ENCODE measurements at regions not wholly inside any gene's neighbourhood (a gene's known extent, or its start where the extent isn't known, plus 50 kb on each side); places are given as distances from the start of the nearest gene placed in this dataset.

- FAIRE-seq: no peak
- TF ChIP-seq PAX5 (IDR thresholded peaks at IDR 0.05; ENCODE audit: insufficient read depth, low read length, severe bottlenecking): no peak
- no peak for TF ChIP-seq POLR2A (IDR thresholded peaks at IDR 0.05; ENCODE audit: low read depth, low read length)
- no peak for TF ChIP-seq POU2F2 (IDR thresholded peaks at IDR 0.05; ENCODE audit: low read depth, low read length)
- TF ChIP-seq POLR2AphosphoS5 (IDR thresholded peaks at IDR 0.05; ENCODE audit: low read depth, low read length): no peak
- TF ChIP-seq SPI1 (IDR thresholded peaks at IDR 0.05; ENCODE audit: low read depth, low read length): no peak
- TF ChIP-seq TAF1 (IDR thresholded peaks at IDR 0.05; ENCODE audit: low read depth, low read length): no peak
- no peak for DNase-seq (ENCODE audit: insufficient read length, low spot score)
These were observed 222.4 kb downstream of the ANTXR2 start for GRCh38 chr4:79850626-79851025.

- no peak for FAIRE-seq
- DNase-seq (ENCODE audit: insufficient read length, low spot score): no peak
- TF ChIP-seq PAX5 (IDR thresholded peaks at IDR 0.05; ENCODE audit: insufficient read depth, low read length, severe bottlenecking) (no peak), SPI1 (IDR thresholded peaks at IDR 0.05; ENCODE audit: low read depth, low read length) (no peak), TAF1 (IDR thresholded peaks at IDR 0.05; ENCODE audit: low read depth, low read length) (no peak), POU2F2 (IDR thresholded peaks at IDR 0.05; ENCODE audit: low read depth, low read length) (no peak), POLR2A (IDR thresholded peaks at IDR 0.05; ENCODE audit: low read depth, low read length) (no peak), POLR2AphosphoS5 (IDR thresholded peaks at IDR 0.05; ENCODE audit: low read depth, low read length) (no peak)
These were observed 224.7 kb downstream of the ANTXR2 start for GRCh38 chr4:79848329-79848728.

DNA sequence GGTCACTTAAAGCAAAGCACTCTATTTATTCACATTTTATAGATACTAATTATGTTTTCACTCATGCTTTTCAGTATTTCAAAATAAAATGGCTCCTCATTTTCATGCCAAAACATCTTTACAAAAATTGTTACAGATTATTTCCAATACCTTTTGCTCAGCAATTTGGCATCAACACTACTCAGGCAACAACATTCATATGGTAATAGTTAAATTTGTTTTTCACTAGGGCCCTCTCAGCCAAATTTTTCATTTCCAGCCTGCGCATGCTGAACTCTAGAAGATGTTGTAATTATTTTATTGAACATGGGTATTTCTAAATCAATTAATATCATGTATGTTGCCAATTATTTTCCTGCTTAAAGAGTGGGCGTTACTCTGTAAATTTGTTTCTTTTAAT lies 225.6 kb downstream of the ANTXR2 start:
- FAIRE-seq (no peak), DNase-seq (ENCODE audit: insufficient read length, low spot score) (no peak)
- no peak for TF ChIP-seq POLR2A (IDR thresholded peaks at IDR 0.05; ENCODE audit: low read depth, low read length)
- no peak for TF ChIP-seq SPI1 (IDR thresholded peaks at IDR 0.05; ENCODE audit: low read depth, low read length)
- TF ChIP-seq POLR2AphosphoS5 (IDR thresholded peaks at IDR 0.05; ENCODE audit: low read depth, low read length): no peak
- TF ChIP-seq PAX5 (IDR thresholded peaks at IDR 0.05; ENCODE audit: insufficient read depth, low read length, severe bottlenecking): no peak
- no peak for TF ChIP-seq POU2F2 (IDR thresholded peaks at IDR 0.05; ENCODE audit: low read depth, low read length)

- FAIRE-seq: no peak
- TF ChIP-seq POU2F2 (IDR thresholded peaks at IDR 0.05; ENCODE audit: low read depth, low read length) (no peak), POLR2AphosphoS5 (IDR thresholded peaks at IDR 0.05; ENCODE audit: low read depth, low read length) (no peak), SPI1 (IDR thresholded peaks at IDR 0.05; ENCODE audit: low read depth, low read length) (no peak), TAF1 (IDR thresholded peaks at IDR 0.05; ENCODE audit: low read depth, low read length) (no peak), POLR2A (IDR thresholded peaks at IDR 0.05; ENCODE audit: low read depth, low read length) (no peak), PAX5 (IDR thresholded peaks at IDR 0.05; ENCODE audit: insufficient read depth, low read length, severe bottlenecking) (no peak)
- DNase-seq (ENCODE audit: insufficient read length, low spot score): no peak
These were observed 230.9 kb downstream of the ANTXR2 start for GRCh38 chr4:79842162-79842561.

DNA sequence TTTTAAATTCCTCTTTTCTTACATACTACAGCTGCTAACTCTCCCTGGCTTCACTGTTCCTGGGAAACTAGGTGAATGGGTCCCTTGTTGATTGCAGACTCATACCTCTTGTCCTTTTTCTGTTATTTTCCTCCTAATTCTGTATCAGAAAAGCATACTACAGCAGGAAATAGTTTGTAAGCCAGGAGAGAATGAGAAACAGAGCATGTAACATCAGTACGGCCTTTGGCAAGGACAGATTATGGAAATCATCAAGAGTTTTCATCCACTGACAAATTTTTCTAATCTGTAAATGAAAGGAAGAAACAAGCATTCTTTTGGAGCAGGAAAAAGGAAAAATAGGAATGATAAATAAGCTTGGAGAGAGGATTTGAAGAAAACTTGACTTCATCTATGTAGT lies 239.2 kb downstream of the ANTXR2 start:
- no peak for TF ChIP-seq PAX5 (IDR thresholded peaks at IDR 0.05; ENCODE audit: insufficient read depth, low read length, severe bottlenecking)
- TF ChIP-seq TAF1 (IDR thresholded peaks at IDR 0.05; ENCODE audit: low read depth, low read length): no peak
- no peak for TF ChIP-seq POU2F2 (IDR thresholded peaks at IDR 0.05; ENCODE audit: low read depth, low read length)
- no peak for TF ChIP-seq SPI1 (IDR thresholded peaks at IDR 0.05; ENCODE audit: low read depth, low read length)
- no peak for FAIRE-seq
- no peak for DNase-seq (ENCODE audit: insufficient read length, low spot score)

GRCh38 chr4:79831701-79832514 lies 241.1 kb downstream of the ANTXR2 start:
- TF ChIP-seq POLR2AphosphoS5 (IDR thresholded peaks at IDR 0.05; ENCODE audit: low read depth, low read length) (no peak), POLR2A (IDR thresholded peaks at IDR 0.05; ENCODE audit: low read depth, low read length) (no peak), TAF1 (IDR thresholded peaks at IDR 0.05; ENCODE audit: low read depth, low read length) (no peak), SPI1 (IDR thresholded peaks at IDR 0.05; ENCODE audit: low read depth, low read length) (no peak), POU2F2 (IDR thresholded peaks at IDR 0.05; ENCODE audit: low read depth, low read length) (no peak), PAX5 (IDR thresholded peaks at IDR 0.05; ENCODE audit: insufficient read depth, low read length, severe bottlenecking) (no peak)
- FAIRE-seq (no peak), DNase-seq (ENCODE audit: insufficient read length, low spot score) (no peak)

- TF ChIP-seq POLR2AphosphoS5 (IDR thresholded peaks at IDR 0.05; ENCODE audit: low read depth, low read length) (no peak), POU2F2 (IDR thresholded peaks at IDR 0.05; ENCODE audit: low read depth, low read length) (no peak), TAF1 (IDR thresholded peaks at IDR 0.05; ENCODE audit: low read depth, low read length) (no peak), PAX5 (IDR thresholded peaks at IDR 0.05; ENCODE audit: insufficient read depth, low read length, severe bottlenecking) (no peak), POLR2A (IDR thresholded peaks at IDR 0.05; ENCODE audit: low read depth, low read length) (no peak), SPI1 (IDR thresholded peaks at IDR 0.05; ENCODE audit: low read depth, low read length) (no peak)
- DNase-seq (ENCODE audit: insufficient read length, low spot score): no peak
- no peak for FAIRE-seq
These were observed 241.9 kb downstream of the ANTXR2 start for GRCh38 chr4:79831119-79831528.

- TF ChIP-seq SPI1 (IDR thresholded peaks at IDR 0.05; ENCODE audit: low read depth, low read length) (no peak), POU2F2 (IDR thresholded peaks at IDR 0.05; ENCODE audit: low read depth, low read length) (no peak), PAX5 (IDR thresholded peaks at IDR 0.05; ENCODE audit: insufficient read depth, low read length, severe bottlenecking) (no peak), TAF1 (IDR thresholded peaks at IDR 0.05; ENCODE audit: low read depth, low read length) (no peak), POLR2AphosphoS5 (IDR thresholded peaks at IDR 0.05; ENCODE audit: low read depth, low read length) (no peak)
- no peak for DNase-seq (ENCODE audit: insufficient read length, low spot score)
- FAIRE-seq: no peak
These were observed 245.7 kb downstream of the ANTXR2 start for GRCh38 chr4:79827283-79827682.

DNA sequence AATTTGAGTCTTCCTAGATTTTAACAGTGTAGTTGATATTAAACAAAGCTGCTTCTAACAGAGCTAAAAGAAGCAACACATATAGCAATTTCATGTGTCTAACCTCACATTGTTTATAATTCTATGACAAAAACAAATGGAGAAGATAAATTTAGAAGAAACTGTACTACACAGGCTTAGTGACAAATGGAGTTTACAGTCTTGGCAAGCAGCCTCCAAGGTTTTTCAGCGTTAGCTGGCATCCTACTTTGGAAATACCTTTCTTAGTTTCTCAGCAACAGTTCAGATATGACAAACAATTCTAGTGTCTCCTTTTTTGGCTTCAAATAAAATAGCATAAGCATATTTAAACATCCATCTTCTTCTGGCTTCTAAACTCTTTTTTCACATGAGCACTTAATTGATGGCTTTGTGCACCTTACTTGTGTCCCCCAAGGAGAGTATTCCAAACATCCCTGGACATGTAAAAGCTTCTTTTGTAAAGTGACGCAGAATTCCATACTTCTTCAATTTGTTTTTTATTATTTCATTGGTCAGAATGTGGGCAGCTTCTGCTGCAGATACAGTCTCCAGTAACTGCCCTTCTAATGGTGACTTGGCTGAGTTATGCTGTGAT lies 249.8 kb downstream of the ANTXR2 start:
- no peak for TF ChIP-seq POLR2AphosphoS5 (IDR thresholded peaks at IDR 0.05; ENCODE audit: low read depth, low read length)
- no peak for TF ChIP-seq POLR2A (IDR thresholded peaks at IDR 0.05; ENCODE audit: low read depth, low read length)
- TF ChIP-seq TAF1 (IDR thresholded peaks at IDR 0.05; ENCODE audit: low read depth, low read length): no peak
- TF ChIP-seq SPI1 (IDR thresholded peaks at IDR 0.05; ENCODE audit: low read depth, low read length): no peak
- no peak for TF ChIP-seq PAX5 (IDR thresholded peaks at IDR 0.05; ENCODE audit: insufficient read depth, low read length, severe bottlenecking)
- no peak for TF ChIP-seq POU2F2 (IDR thresholded peaks at IDR 0.05; ENCODE audit: low read depth, low read length)
- no peak for FAIRE-seq

More for the DNA sequence above, 249.8 kb downstream of the ANTXR2 start:
- DNase-seq (ENCODE audit: insufficient read length, low spot score): no peak
